NCI-H187 (cell line): ENCODE measurements at regions not wholly inside any gene's neighbourhood (a gene's known extent, or its start where the extent isn't known, plus 50 kb on each side); places are given as distances from the start of the nearest gene placed in this dataset.
"Not testable (repeated sequence)": the region's sequence is repeated elsewhere in the genome, so short reads cannot be mapped to it uniquely, and the experiment has no call there.

Source experiments
- DNase-seq, 2 experiments: peaks; one replicate each; lab custom pipeline; 2025; lab: John Stamatoyannopoulos, UW

- no peak for DNase-seq
Observed at GRCh38 chr9:107569174-107569573, 79.6 kb upstream of the KLF4 start.

- DNase-seq = not testable (repeated sequence)
Observed at GRCh38 chr9:107568406-107568805, 78.8 kb upstream of the KLF4 start.

- DNase-seq = no peak
Observed at GRCh38 chr9:107567462-107567861, 77.9 kb upstream of the KLF4 start.

- DNase-seq = no peak
Observed at GRCh38 chr9:107566611-107567061, 77.1 kb upstream of the KLF4 start.

- no peak for DNase-seq
Observed at GRCh38 chr9:107562798-107563197, 73.2 kb upstream of the KLF4 start.

- no peak for DNase-seq
Observed at GRCh38 chr9:107559494-107560086, 70.0 kb upstream of the KLF4 start.

GRCh38 chr9:107557236-107557990 is 67.8 kb upstream of the KLF4 start:
- no peak for DNase-seq

- no peak for DNase-seq
Observed at GRCh38 chr9:107554636-107555035, 65.1 kb upstream of the KLF4 start.

GRCh38 chr9:107548298-107549142 is 59.0 kb upstream of the KLF4 start:
- DNase-seq = no peak

GRCh38 chr9:107547772-107548297 is 58.3 kb upstream of the KLF4 start:
- DNase-seq = no peak

GRCh38 chr9:107547303-107547702 is 57.7 kb upstream of the KLF4 start:
- DNase-seq = no peak

GRCh38 chr9:107546859-107547258 is 57.3 kb upstream of the KLF4 start:
- DNase-seq = no peak

- DNase-seq = no peak
Observed at GRCh38 chr9:107545036-107545435, 55.5 kb upstream of the KLF4 start.

GRCh38 chr9:107542411-107543157 is 53.0 kb upstream of the KLF4 start:
- no peak for DNase-seq

- no peak for DNase-seq
Observed at GRCh38 chr9:107541523-107541922, 52.0 kb upstream of the KLF4 start.

- DNase-seq = no peak
Observed at GRCh38 chr9:107540164-107540561, 50.6 kb upstream of the KLF4 start.

- no peak for DNase-seq
Observed at GRCh38 chr9:107539427-107540163, 50.0 kb upstream of the KLF4 start.
